HepG2 (cell line): ENCODE measurements at regions not wholly inside any gene's neighbourhood (a gene's known extent, or its start where the extent isn't known, plus 50 kb on each side); places are given as distances from the start of the nearest gene placed in this dataset.

ENCODE experiments used
- ATAC-seq: fragments of 200-7000 bp; cut with Tn5 transposase; 3 replicates; pipeline ENCODE4 v1.9.1; 2020; ENCODE audit warnings: mild to moderate bottlenecking, moderate library complexity
- BruUV-seq: library from RNA; stranded (reverse); fragments of 400-500 nt; replicated peaks from 2 replicates; lab custom pipeline; 2021; lab: Mats Ljungman, UMichigan
- CTCF ChIA-PET: fragments of 300-600 bp; formaldehyde crosslinking; extraction: SDS; loops from one replicate; lab custom pipeline; 2021; ENCODE audit warnings: low total read pairs, inconsistent platforms, low intra/inter-chr PET ratio; lab: Yijun Ruan, JAX
- POLR2A ChIA-PET: fragments of 350-600 bp; sonication (Branson Sonifier 250); formaldehyde crosslinking; loops from one replicate; lab custom pipeline; 2020; ENCODE audit warnings: antibody characterized with exemption, inconsistent platforms; lab: Yijun Ruan, JAX
- DNase-seq: peaks from one replicate; pipeline ENCODE4 v3.0.0-alpha.2; 2015; ENCODE audit warnings: low spot score
- FAIRE-seq: peaks from 3 replicates; lab custom pipeline; 2011; peaks lifted over from hg19 to GRCh38; lab: Jason Lieb, UNC
- H2AFZ ChIP-seq: one replicate; pipeline ENCODE4 v1.6.1; 2011; ENCODE audit warnings: low read length, inconsistent platforms
- H3K27ac ChIP-seq: fragments of 300-600 bp; 3 replicates; pipeline ENCODE4 v1.8.0; 2011; ENCODE audit warnings: mixed run types, mild to moderate bottlenecking, mixed read lengths, low read length, inconsistent platforms; ENCODE audit not compliant: insufficient read depth; ENCODE audit errors: extremely low read length
- H3K27me3 ChIP-seq, 2 experiments: fragments of 200-600 bp in 1 of 2; 2 replicates in 1 of 2; 3 replicates in 1 of 2; pipeline versions ENCODE4 v1.6.0 to v1.8.0; 2011; ENCODE audit warnings: low read length in 2 of 2, mild to moderate bottlenecking in 2 of 2, moderate library complexity in 2 of 2, inconsistent platforms in 1 of 2; ENCODE audit not compliant: insufficient read depth in 2 of 2, control insufficient read depth in 1 of 2
- H3K36me3 ChIP-seq, 2 experiments: fragments of 200-600 bp in 1 of 2; replicated peaks in 1 of 2; 2 replicates in 1 of 2; 3 replicates in 1 of 2; pipeline versions ENCODE4 v1.5.1 to v1.8.0; 2011; ENCODE audit warnings: low read length in 2 of 2, inconsistent platforms in 1 of 2; ENCODE audit not compliant: insufficient read depth in 2 of 2, control insufficient read depth in 1 of 2
- H3K4me1 ChIP-seq: 2 replicates; pipeline ENCODE4 v1.5.1; 2012; ENCODE audit warnings: low read length, inconsistent platforms; ENCODE audit not compliant: insufficient read depth
- H3K4me2 ChIP-seq: 2 replicates; pipeline ENCODE4 v1.6.0; 2011; ENCODE audit warnings: low read depth, low read length, inconsistent platforms
- H3K4me3 ChIP-seq, 3 experiments: fragments of 200-600 bp in 1 of 3; sonication (generic), shearing (Covaris generic) in 1 of 3; replicated peaks in 1 of 3; 2 replicates each; pipeline ENCODE4 v1.5.1; 2011 to 2016; ENCODE audit warnings: low read length in 3 of 3, inconsistent platforms in 2 of 3, low read depth in 2 of 3, mild to moderate bottlenecking in 2 of 3, control low read depth in 1 of 3, mixed read lengths in 1 of 3; ENCODE audit not compliant: insufficient read depth in 1 of 3
- H3K79me2 ChIP-seq: one replicate; pipeline ENCODE4 v1.6.1; 2011; ENCODE audit warnings: low read length, inconsistent platforms; ENCODE audit not compliant: insufficient read depth
- H3K9ac ChIP-seq: 2 replicates; pipeline ENCODE4 v1.6.0; 2011; ENCODE audit warnings: mild to moderate bottlenecking, low read depth, low read length, inconsistent platforms; ENCODE audit not compliant: insufficient read depth
- H3K9me3 ChIP-seq: 2 replicates; pipeline ENCODE4 v1.5.1; 2012; ENCODE audit warnings: mild to moderate bottlenecking, low read length
- H4K20me1 ChIP-seq: 2 replicates; pipeline ENCODE4 v1.6.0; 2011; ENCODE audit warnings: inconsistent platforms, mild to moderate bottlenecking, low read length, moderate library complexity; ENCODE audit not compliant: insufficient read depth
- CEBPB ChIP-seq: IDR thresholded peaks from 2 replicates; pipeline ENCODE4 v1.6.1; 2011; ENCODE audit warnings: low read depth, low read length, improper control_type of control experiment, borderline replicate concordance
- CSRNP2 ChIP-seq: sonication (generic); formaldehyde crosslinking; conservative IDR thresholded peaks from 2 replicates; pipeline ENCODE4 v1.8.0; 2022; ENCODE audit warnings: low read depth, missing genetic modification reagents
- IRF2 ChIP-seq: IDR thresholded peaks from 2 replicates; pipeline ENCODE4 v1.6.1; 2018; ENCODE audit warnings: missing genetic modification reagents, missing compliant biosample characterization
- JDP2 ChIP-seq: sonication (generic); formaldehyde crosslinking; IDR thresholded peaks from 2 replicates; pipeline ENCODE4 v1.8.1; 2022; ENCODE audit warnings: missing genetic modification reagents, borderline replicate concordance
- MIXL1 ChIP-seq: IDR thresholded peaks from 2 replicates; pipeline ENCODE4 v1.6.1; 2016
- MLXIP ChIP-seq: sonication (generic); formaldehyde crosslinking; IDR thresholded peaks from 2 replicates; pipeline ENCODE4 v1.9.0; 2021; ENCODE audit warnings: missing genetic modification reagents, borderline replicate concordance
- NFE2L1 ChIP-seq: sonication (generic); formaldehyde crosslinking; IDR thresholded peaks from 2 replicates; pipeline ENCODE4 v1.4.0; 2020; ENCODE audit warnings: missing genetic modification reagents, mild to moderate bottlenecking, borderline replicate concordance
- PRPF4 ChIP-seq: fragments of 200-400 bp; formaldehyde crosslinking; IDR thresholded peaks from 2 replicates; pipeline ENCODE4 v1.6.1; 2016; ENCODE audit warnings: low read length, low read depth; ENCODE audit not compliant: poor library complexity, severe bottlenecking
- SRSF1 ChIP-seq: fragments of 200-400 bp; formaldehyde crosslinking; optimal IDR thresholded peaks from 2 replicates; pipeline ENCODE3; 2017; ENCODE audit warnings: mild to moderate bottlenecking, low read depth, low read length, moderate library complexity
- ZFAT ChIP-seq: sonication (generic); formaldehyde crosslinking; conservative IDR thresholded peaks from 2 replicates; pipeline ENCODE4 v1.8.1; 2023; ENCODE audit warnings: missing genetic modification reagents, inconsistent platforms
- ZKSCAN1 ChIP-seq: fragments of 150-350 bp; IDR thresholded peaks from 2 replicates; pipeline ENCODE4 v1.6.1; 2014; ENCODE audit warnings: low read length
- ZNF574 ChIP-seq: sonication (generic); formaldehyde crosslinking; IDR thresholded peaks from 2 replicates; pipeline ENCODE4 v1.4.0; 2020; ENCODE audit warnings: missing genetic modification reagents
- ZNF770 ChIP-seq: sonication (generic); formaldehyde crosslinking; IDR thresholded peaks from 2 replicates; pipeline ENCODE4 v1.5.0; 2020; ENCODE audit warnings: mild to moderate bottlenecking, missing genetic modification reagents
- ZNF883 ChIP-seq: sonication (generic); formaldehyde crosslinking; IDR thresholded peaks from 2 replicates; pipeline ENCODE4 v1.5.1; 2020; ENCODE audit warnings: mild to moderate bottlenecking, missing genetic modification reagents; ENCODE audit errors: not compliant biosample characterization
- WGBS: methylation state at CpG from one replicate; pipeline ENCODE4 v1.1.6; 2017; ENCODE audit warnings: low lambda C conversion rate; 5-methylcytosine and 5-hydroxymethylcytosine counted together
- in situ Hi-C: cut with HindIII; loops from 2 replicates; pipeline ENCODE4 v1.10.0; 2017; ENCODE audit warnings: low pct_unique_long_range_greater_than_20kb; ENCODE audit not compliant: extremely low pct_ligation_motif_present
- intact Hi-C: fragments of 100-400 bp; cut with micrococcal nuclease; formaldehyde crosslinking; loops from one replicate; pipeline ENCODE4 v1.10.0; 2022; ENCODE audit not compliant: unreplicated experiment

GRCh38 chr12:116644806-116645205 is 85.6 kb downstream of the MAP1LC3B2 start:
- intact Hi-C loops (no loop called here), in situ Hi-C loops (no loop called here)
- DNase-seq (no peak), FAIRE-seq (no peak), ATAC-seq (no peak)
- Histone ChIP-seq H3K4me3 (no peak overlapping the region), H3K27me3 (peaks cover 1 to 50% of the 10 kb centered on the region in 2 experiments; a peak in 4 of 5 replicates), H3K36me3 (no peaks in the 10 kb centered on the region), H3K9me3 (no peaks in the 10 kb centered on the region), H3K79me2 (no peaks in the 10 kb centered on the region), H3K9ac (no peak overlapping the region), H3K4me1 (0 out of 2 replicates have a peak, but pooled peaks cover under 1% of the 10 kb centered on the region), H3K27ac (no peak overlapping the region), H3K4me2 (no peak overlapping the region), H4K20me1 (no peaks in the 10 kb centered on the region), H2AFZ (no peak overlapping the region)
- 46% methylated on average over 3 of the region's 3 CpGs for WGBS
- ChIA-PET POLR2A (no interaction called here), CTCF (no interaction called here)
- no TSS peak for BruUV-seq
- no peak for TF ChIP-seq JDP2 (CRISPR knock-in tag)
- TF ChIP-seq ZNF574 (CRISPR knock-in tag): no peak
- no peak for TF ChIP-seq MIXL1 (CRISPR knock-in tag)
- TF ChIP-seq CSRNP2 (CRISPR knock-in tag): no peak
- TF ChIP-seq ZNF883 (CRISPR knock-in tag): no peak
- TF ChIP-seq ZNF770 (CRISPR knock-in tag): no peak
- TF ChIP-seq NFE2L1: no peak
- TF ChIP-seq CEBPB: no peak
- TF ChIP-seq PRPF4: no peak
- no peak for TF ChIP-seq ZKSCAN1
- no peak for TF ChIP-seq IRF2
- no peak for TF ChIP-seq SRSF1
- TF ChIP-seq ZFAT (CRISPR knock-in tag): no peak
- TF ChIP-seq MLXIP (CRISPR knock-in tag): no peak
